ACC112 (cell line): ENCODE measurements at regions not wholly inside any gene's neighbourhood (a gene's known extent, or its start where the extent isn't known, plus 50 kb on each side); places are given as distances from the start of the nearest gene placed in this dataset.

Source experiments
- H2AFZ ChIP-seq: fragments of 200-600 bp; sonication (generic); one replicate; pipeline ENCODE4 v1.6.0; 2017; ENCODE audit warnings: antibody characterized with exemption, low read length; ENCODE audit not compliant: unreplicated experiment
- H3K27ac ChIP-seq: fragments of 200-600 bp; sonication (generic); 2 replicates; pipeline ENCODE4 v1.5.1; 2014; ENCODE audit warnings: low read depth, mild to moderate bottlenecking, antibody characterized with exemption, low read length, moderate library complexity
- H3K27me3 ChIP-seq: fragments of 200-600 bp; sonication (generic); 2 replicates; pipeline ENCODE4 v1.6.1; 2014; ENCODE audit warnings: mild to moderate bottlenecking, antibody characterized with exemption, low read length, moderate library complexity, mixed read lengths; ENCODE audit not compliant: insufficient read depth
- H3K36me3 ChIP-seq: fragments of 200-600 bp; sonication (generic); 2 replicates; pipeline ENCODE4 v1.6.1; 2016; ENCODE audit warnings: mild to moderate bottlenecking, antibody characterized with exemption, low read length, moderate library complexity, mixed read lengths; ENCODE audit not compliant: insufficient read depth
- H3K4me1 ChIP-seq: fragments of 200-600 bp; sonication (generic); one replicate; pipeline ENCODE4 v1.6.1; 2016; ENCODE audit warnings: low read length, mixed read lengths; ENCODE audit not compliant: insufficient read depth, unreplicated experiment, control insufficient read depth
- H3K4me3 ChIP-seq: fragments of 200-600 bp; sonication (generic); 2 replicates; pipeline ENCODE4 v1.5.1; 2014; ENCODE audit warnings: mild to moderate bottlenecking, low read depth, low read length
- H3K79me2 ChIP-seq: fragments of 200-600 bp; sonication (generic); one replicate; pipeline ENCODE4 v1.6.0; 2016; ENCODE audit warnings: low read length; ENCODE audit not compliant: control insufficient read depth, unreplicated experiment, insufficient read depth

- H3K27me3 ChIP-seq, result no peaks in the 10 kb centered on the region
- H2AFZ ChIP-seq, result no peak overlapping the region
Observed at GRCh38 chr5:31100047-31100575, 93.4 kb upstream of the CDH6 start.

DNA sequence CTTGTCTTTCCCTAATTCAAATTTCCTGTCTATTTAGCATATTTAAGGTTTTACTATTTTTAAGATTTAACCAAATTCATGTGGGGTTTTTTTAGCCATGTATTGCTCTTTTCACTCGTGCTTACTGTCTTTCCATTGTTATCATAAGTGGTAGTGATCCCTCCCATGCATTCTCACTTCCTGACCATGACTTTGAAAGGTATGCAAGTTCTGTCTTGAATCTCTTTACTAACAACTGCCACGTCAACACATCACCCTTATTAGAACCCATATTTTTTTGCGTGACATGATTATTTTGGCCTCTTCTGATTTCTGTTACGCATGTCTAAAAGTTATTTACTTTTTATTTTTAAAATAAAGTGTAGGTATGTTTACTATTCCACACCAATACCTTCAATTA, 94.7 kb upstream of the CDH6 start:
- Histone ChIP-seq H3K27ac (no peak overlapping the region), H3K36me3 (no peaks in the 10 kb centered on the region), H2AFZ (no peak overlapping the region), H3K4me1 (peaks cover 4% of the 10 kb centered on the region), H3K79me2 (no peaks in the 10 kb centered on the region), H3K4me3 (no peak overlapping the region), H3K27me3 (no peaks in the 10 kb centered on the region)

More at GRCh38 chr5:31100047-31100575, 93.4 kb upstream of the CDH6 start:
- no peaks in the 10 kb centered on the region for H3K79me2 ChIP-seq
- H3K4me1 ChIP-seq, result peaks cover 4% of the 10 kb centered on the region
- no peak overlapping the region for H3K4me3 ChIP-seq
- no peak overlapping the region for H3K27ac ChIP-seq
- no peaks in the 10 kb centered on the region for H3K36me3 ChIP-seq

GRCh38 chr5:31097851-31098250, 95.6 kb upstream of the CDH6 start:
- Histone ChIP-seq H3K4me1 (peaks cover 4% of the 10 kb centered on the region), H3K4me3 (no peak overlapping the region), H3K79me2 (no peaks in the 10 kb centered on the region), H2AFZ (no peak overlapping the region), H3K36me3 (no peaks in the 10 kb centered on the region), H3K27me3 (no peaks in the 10 kb centered on the region), H3K27ac (no peak overlapping the region)

DNA sequence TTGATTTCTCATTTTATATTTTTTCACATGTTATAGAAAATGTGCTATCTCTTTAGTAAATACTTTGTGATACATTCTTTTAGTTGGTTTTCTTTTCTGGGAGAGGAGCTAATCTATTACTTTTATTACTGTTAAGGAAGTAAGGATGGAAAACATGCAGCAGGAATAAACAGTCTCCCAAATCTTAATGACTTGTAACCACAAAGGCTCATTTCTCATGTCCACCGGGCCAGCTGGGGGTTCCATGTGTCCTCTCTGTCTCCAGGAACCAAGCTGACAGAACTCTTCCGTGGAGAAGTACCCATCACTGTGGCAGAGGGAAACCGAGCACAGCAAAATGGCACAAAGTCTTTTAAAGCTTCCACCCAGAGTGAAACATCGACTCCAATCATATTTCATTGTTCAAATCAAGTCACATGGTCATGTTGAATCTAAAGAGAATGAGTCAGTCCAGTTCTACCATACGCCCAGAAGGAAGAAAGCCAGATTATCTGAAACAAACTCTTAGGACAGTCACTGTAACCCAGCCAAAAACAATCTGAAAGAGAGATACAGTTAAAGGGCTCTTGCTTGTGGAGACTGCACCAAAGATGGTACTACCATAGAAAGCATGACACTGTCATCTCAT, 97.1 kb upstream of the CDH6 start:
- peak overlapping the region; percentile 98 for H2AFZ ChIP-seq
- H3K4me3 ChIP-seq, result 0 out of 2 replicates have a peak overlapping the region, but pooled peaks have one; percentile 30
- H3K4me1 ChIP-seq, result peaks cover 4% of the 10 kb centered on the region
- H3K27ac ChIP-seq, result peak overlapping the region; percentile 19; the same call in 1 of the 2 replicates
- H3K27me3 ChIP-seq, result no peaks in the 10 kb centered on the region
- no peaks in the 10 kb centered on the region for H3K36me3 ChIP-seq
- H3K79me2 ChIP-seq, result no peaks in the 10 kb centered on the region

- Histone ChIP-seq H2AFZ (peak overlapping the region; percentile 98), H3K27me3 (no peaks in the 10 kb centered on the region), H3K4me1 (peaks cover 4% of the 10 kb centered on the region), H3K79me2 (no peaks in the 10 kb centered on the region), H3K36me3 (no peaks in the 10 kb centered on the region), H3K4me3 (no peak overlapping the region), H3K27ac (no peak overlapping the region)
Observed at GRCh38 chr5:31095796-31096195, 97.7 kb upstream of the CDH6 start.

GRCh38 chr5:31091501-31091900, 102.0 kb upstream of the CDH6 start:
- Histone ChIP-seq H2AFZ (no peak overlapping the region), H3K36me3 (no peaks in the 10 kb centered on the region), H3K27ac (no peak overlapping the region)

GRCh38 chr5:31090467-31090866, 103.0 kb upstream of the CDH6 start:
- H3K79me2 ChIP-seq, result no peaks in the 10 kb centered on the region
- no peak overlapping the region for H2AFZ ChIP-seq
- no peaks in the 10 kb centered on the region for H3K36me3 ChIP-seq
- H3K27ac ChIP-seq, result no peak overlapping the region
- H3K27me3 ChIP-seq, result no peaks in the 10 kb centered on the region; the same call in 1 of the 2 replicates
- H3K4me3 ChIP-seq, result no peak overlapping the region
- H3K4me1 ChIP-seq, result no peaks in the 10 kb centered on the region

More at GRCh38 chr5:31091501-31091900, 102.0 kb upstream of the CDH6 start:
- Histone ChIP-seq H3K4me1 (peaks cover 4% of the 10 kb centered on the region), H3K4me3 (no peak overlapping the region), H3K79me2 (no peaks in the 10 kb centered on the region), H3K27me3 (no peaks in the 10 kb centered on the region; the same call in 1 of the 2 replicates)

GRCh38 chr5:31086839-31087415, 106.6 kb upstream of the CDH6 start:
- no peaks in the 10 kb centered on the region; the same call in 1 of the 2 replicates for H3K27me3 ChIP-seq
- H2AFZ ChIP-seq, result no peak overlapping the region
- no peaks in the 10 kb centered on the region for H3K36me3 ChIP-seq
- H3K79me2 ChIP-seq, result no peaks in the 10 kb centered on the region
- no peaks in the 10 kb centered on the region for H3K4me1 ChIP-seq
- no peak overlapping the region for H3K4me3 ChIP-seq
- no peak overlapping the region for H3K27ac ChIP-seq

DNA sequence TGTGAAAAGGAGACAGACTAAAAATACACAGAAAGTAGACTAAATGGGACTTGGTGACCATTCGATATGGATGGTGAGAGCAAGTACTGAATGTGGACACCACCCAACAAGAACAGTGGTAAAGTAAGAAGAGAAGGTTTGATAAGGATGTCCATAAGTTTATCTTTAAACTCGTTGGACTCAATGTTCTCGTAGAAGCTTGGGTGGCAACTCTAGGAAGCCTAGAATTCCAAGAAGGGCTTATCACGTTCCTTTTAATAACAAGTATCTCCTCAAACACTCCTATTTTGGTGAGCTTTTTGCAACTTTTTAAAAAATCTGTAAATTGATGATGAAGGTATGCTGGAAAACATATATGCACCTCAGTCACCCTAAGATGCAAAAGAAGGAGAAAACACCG, 108.6 kb upstream of the CDH6 start:
- Histone ChIP-seq H3K79me2 (no peaks in the 10 kb centered on the region), H3K27me3 (no peaks in the 10 kb centered on the region; the same call in 1 of the 2 replicates), H2AFZ (no peak overlapping the region), H3K27ac (no peak overlapping the region), H3K4me1 (no peaks in the 10 kb centered on the region), H3K4me3 (no peak overlapping the region), H3K36me3 (no peaks in the 10 kb centered on the region)

- Histone ChIP-seq H3K27ac (no peak overlapping the region), H3K4me1 (no peaks in the 10 kb centered on the region), H3K36me3 (no peaks in the 10 kb centered on the region), H3K27me3 (no peaks in the 10 kb centered on the region; the same call in 1 of the 2 replicates), H2AFZ (no peak overlapping the region), H3K4me3 (no peak overlapping the region), H3K79me2 (no peaks in the 10 kb centered on the region)
Observed at GRCh38 chr5:31083364-31083763, 110.1 kb upstream of the CDH6 start.

DNA sequence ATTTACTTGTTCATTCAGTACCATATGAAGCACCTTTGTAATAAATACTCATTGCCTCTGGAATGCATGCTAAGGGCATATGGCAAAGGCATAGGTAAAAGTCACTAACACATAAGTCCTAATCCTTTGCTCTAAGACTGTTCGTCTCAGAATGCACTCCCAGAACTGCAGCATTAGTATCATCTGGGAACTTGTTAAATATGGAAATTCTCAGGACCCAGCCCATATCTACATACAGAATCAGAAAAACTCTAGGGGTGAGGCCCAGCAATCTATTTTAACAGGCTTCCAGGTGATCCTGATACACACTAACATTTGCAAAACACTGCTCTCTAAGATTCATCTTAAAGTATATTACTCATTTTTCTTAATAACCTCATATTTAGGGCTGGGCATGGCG, 113.8 kb upstream of the CDH6 start:
- Histone ChIP-seq H3K27me3 (no peaks in the 10 kb centered on the region), H3K36me3 (no peaks in the 10 kb centered on the region), H3K4me3 (no peak overlapping the region), H3K79me2 (no peaks in the 10 kb centered on the region), H2AFZ (no peak overlapping the region), H3K27ac (no peak overlapping the region), H3K4me1 (no peaks in the 10 kb centered on the region)
